Prostate gland (tissue), 2 donors: ENCODE measurements at regions not wholly inside any gene's neighbourhood (a gene's known extent, or its start where the extent isn't known, plus 50 kb on each side); places are given as distances from the start of the nearest gene placed in this dataset.

Experiments
- CTCF ChIP-seq, 4 experiments: fragments of 200-600 bp in 2 of 4; fragments of 450-650 bp in 2 of 4; sonication (generic) in 2 of 4; IDR thresholded peaks; 1 replicate in 3 of 4; 2 replicates in 1 of 4; pipeline ENCODE4 v1.5.1; 2016 to 2019; ENCODE audit warnings: antibody characterized with exemption in 4 of 4, mild to moderate bottlenecking in 2 of 4, moderate library complexity in 2 of 4
- POLR2A ChIP-seq: fragments of 450-650 bp; IDR thresholded peaks from one replicate; pipeline ENCODE4 v1.6.1; 2016; ENCODE audit warnings: antibody characterized with exemption, mild to moderate bottlenecking

DNA sequence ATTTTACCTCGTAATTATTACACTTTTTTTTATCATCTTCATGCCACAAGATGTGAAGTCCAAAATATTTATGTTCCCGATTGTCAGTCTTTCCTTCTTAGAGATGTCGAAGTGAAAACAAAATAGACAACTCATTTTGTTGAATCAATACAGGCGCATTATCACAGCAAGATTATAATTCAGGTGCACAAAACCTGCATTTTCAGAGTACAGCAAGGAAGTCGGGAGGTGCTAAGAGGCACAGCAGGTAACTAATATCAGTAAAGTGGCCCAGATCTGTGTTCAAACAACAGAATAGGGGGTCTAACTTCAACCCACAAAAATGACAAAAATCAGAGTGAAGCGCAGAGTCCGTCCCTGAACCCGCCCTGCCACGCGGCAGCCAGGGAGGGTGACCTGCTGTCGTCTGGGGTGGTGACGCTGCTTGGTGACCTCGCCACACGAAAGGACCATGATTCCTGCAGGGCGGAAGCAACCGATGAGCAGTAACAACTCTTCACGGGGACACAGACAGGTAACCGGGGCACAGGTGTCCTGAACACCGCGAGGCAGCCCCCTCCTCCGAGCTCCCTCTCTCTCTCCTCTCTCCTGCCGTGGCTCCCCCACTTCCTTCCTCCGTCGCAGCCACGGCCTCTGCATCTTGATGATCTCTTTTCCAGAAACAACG lies 50.9 kb upstream of the SPACA7 start:
- no peak for TF ChIP-seq POLR2A
- no peak for TF ChIP-seq CTCF (IDR thresholded peaks at IDR 0.05)
